ENCODE measurements at regions not wholly inside any gene's neighbourhood (a gene's known extent, or its start where the extent isn't known, plus 50 kb on each side); places are given as distances from the start of the nearest gene placed in this dataset.

DNA sequence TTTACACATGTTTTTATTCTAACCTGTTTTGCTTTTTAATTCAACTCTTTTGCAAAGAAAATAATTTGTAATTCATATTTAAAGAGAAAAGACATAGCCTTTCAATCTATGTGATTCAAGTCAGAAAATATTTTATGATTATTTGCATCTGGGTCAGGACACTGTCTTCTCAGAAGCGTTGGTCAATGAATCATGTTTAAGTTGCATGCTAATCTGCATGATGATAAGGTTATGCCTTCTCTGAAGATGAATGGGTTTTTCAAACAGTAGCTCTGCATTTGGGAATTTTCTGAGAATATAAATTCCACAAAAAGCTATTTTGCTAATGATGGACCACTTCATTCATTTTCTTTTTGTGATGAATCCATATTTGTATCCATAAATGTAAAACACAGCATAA is 282.5 kb downstream of the TMA16 start:
- TF ChIP-seq, protein P1, sequence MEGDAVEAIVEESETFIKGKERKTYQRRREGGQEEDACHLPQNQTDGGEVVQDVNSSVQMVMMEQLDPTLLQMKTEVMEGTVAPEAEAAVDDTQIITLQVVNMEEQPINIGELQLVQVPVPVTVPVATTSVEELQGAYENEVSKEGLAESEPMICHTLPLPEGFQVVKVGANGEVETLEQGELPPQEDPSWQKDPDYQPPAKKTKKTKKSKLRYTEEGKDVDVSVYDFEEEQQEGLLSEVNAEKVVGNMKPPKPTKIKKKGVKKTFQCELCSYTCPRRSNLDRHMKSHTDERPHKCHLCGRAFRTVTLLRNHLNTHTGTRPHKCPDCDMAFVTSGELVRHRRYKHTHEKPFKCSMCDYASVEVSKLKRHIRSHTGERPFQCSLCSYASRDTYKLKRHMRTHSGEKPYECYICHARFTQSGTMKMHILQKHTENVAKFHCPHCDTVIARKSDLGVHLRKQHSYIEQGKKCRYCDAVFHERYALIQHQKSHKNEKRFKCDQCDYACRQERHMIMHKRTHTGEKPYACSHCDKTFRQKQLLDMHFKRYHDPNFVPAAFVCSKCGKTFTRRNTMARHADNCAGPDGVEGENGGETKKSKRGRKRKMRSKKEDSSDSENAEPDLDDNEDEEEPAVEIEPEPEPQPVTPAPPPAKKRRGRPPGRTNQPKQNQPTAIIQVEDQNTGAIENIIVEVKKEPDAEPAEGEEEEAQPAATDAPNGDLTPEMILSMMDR (IDR thresholded peaks at IDR 0.05; ENCODE audit: low read length) = no peak
- no peak for TF ChIP-seq EZH2 (optimal IDR thresholded peaks at IDR 0.05; ENCODE audit: low read depth, low read length)
